DND-41 (cell line): ENCODE measurements at regions not wholly inside any gene's neighbourhood (a gene's known extent, or its start where the extent isn't known, plus 50 kb on each side); places are given as distances from the start of the nearest gene placed in this dataset.

Experiments
- ATAC-seq: fragments of 200-7000 bp; cut with Tn5 transposase; 3 replicates; pipeline ENCODE4 v1.9.1; 2021; ENCODE audit warnings: low read depth; ENCODE audit not compliant: insufficient read depth
- DNase-seq: peaks from one replicate; pipeline ENCODE4 v3.0.0-alpha.2; 2020
- H2AFZ ChIP-seq: 2 replicates; pipeline ENCODE4 v1.6.0; 2012; ENCODE audit warnings: low read depth, low read length
- H3K27ac ChIP-seq: 2 replicates; pipeline ENCODE4 v1.5.1; 2012; ENCODE audit warnings: low read length, inconsistent platforms
- H3K27me3 ChIP-seq: fragments of 200-600 bp; sonication (generic); 2 replicates; pipeline ENCODE4 v1.6.0; 2012; ENCODE audit warnings: low read length, mild to moderate bottlenecking, inconsistent platforms; ENCODE audit not compliant: insufficient read depth, poor library complexity
- H3K36me3 ChIP-seq: 2 replicates; pipeline ENCODE4 v1.5.1; 2012; ENCODE audit warnings: low read length, inconsistent platforms; ENCODE audit not compliant: insufficient read depth
- H3K4me1 ChIP-seq: 2 replicates; pipeline ENCODE4 v1.5.1; 2012; ENCODE audit warnings: mild to moderate bottlenecking, low read length; ENCODE audit not compliant: insufficient read depth
- H3K4me2 ChIP-seq: 2 replicates; pipeline ENCODE4 v1.6.0; 2012; ENCODE audit warnings: mild to moderate bottlenecking, moderate library complexity, low read length, inconsistent platforms; ENCODE audit not compliant: insufficient read depth
- H3K4me3 ChIP-seq, 2 experiments: fragments of 200-600 bp in 1 of 2; shearing (Covaris generic) in 1 of 2; 2 replicates each; pipeline ENCODE4 v1.5.1; 2012 to 2016; ENCODE audit warnings: inconsistent platforms in 2 of 2, low read length in 2 of 2, mild to moderate bottlenecking in 2 of 2, low read depth in 1 of 2, moderate library complexity in 1 of 2
- H3K79me2 ChIP-seq: 2 replicates; pipeline ENCODE4 v1.6.0; 2012; ENCODE audit warnings: low read length, inconsistent platforms; ENCODE audit not compliant: insufficient read depth
- H3K9ac ChIP-seq: 2 replicates; pipeline ENCODE4 v1.6.0; 2012; ENCODE audit warnings: low read depth, mild to moderate bottlenecking, inconsistent platforms, low read length, moderate library complexity
- H3K9me3 ChIP-seq: 2 replicates; pipeline ENCODE4 v1.5.1; 2012; ENCODE audit warnings: low read length, moderate library complexity, mild to moderate bottlenecking, inconsistent platforms; ENCODE audit not compliant: insufficient read depth, severe bottlenecking
- H4K20me1 ChIP-seq: 2 replicates; pipeline ENCODE4 v1.6.0; 2012; ENCODE audit warnings: low read length; ENCODE audit not compliant: insufficient read depth
- CTCF ChIP-seq: IDR thresholded peaks from 2 replicates; pipeline ENCODE4 v1.5.1; 2012; ENCODE audit warnings: borderline replicate concordance, low read length, moderate library complexity, mild to moderate bottlenecking; ENCODE audit not compliant: poor library complexity, severe bottlenecking; ENCODE audit errors: extremely low read depth
- EZH2 ChIP-seq: IDR thresholded peaks from 3 replicates; pipeline ENCODE4 v1.6.1; 2012; ENCODE audit warnings: borderline replicate concordance, low read depth, mild to moderate bottlenecking, moderate library complexity, low read length, inconsistent platforms; ENCODE audit not compliant: severe bottlenecking

GRCh38 chr10:62866451-62866850, 50.3 kb upstream of the EGR2 start:
- Histone ChIP-seq H3K27me3 (peaks cover 3% of the 10 kb centered on the region), H3K4me1 (no peaks in the 10 kb centered on the region), H3K9ac (no peak overlapping the region), H4K20me1 (no peaks in the 10 kb centered on the region), H3K27ac (no peak overlapping the region), H3K36me3 (no peaks in the 10 kb centered on the region), H3K4me2 (no peak overlapping the region), H3K4me3 (no peak overlapping the region), H3K79me2 (no peaks in the 10 kb centered on the region), H3K9me3 (no peaks in the 10 kb centered on the region), H2AFZ (no peak overlapping the region)
- DNase-seq (no peak), ATAC-seq (no peak)
- TF ChIP-seq CTCF: no peak
- no peak for TF ChIP-seq EZH2
